Panc1 (cell line): ENCODE measurements at regions not wholly inside any gene's neighbourhood (a gene's known extent, or its start where the extent isn't known, plus 50 kb on each side); places are given as distances from the start of the nearest gene placed in this dataset.

ENCODE experiments used
- CTCF ChIP-seq: fragments of 450-650 bp; IDR thresholded peaks from 2 replicates; pipeline ENCODE4 v1.5.1; 2017; ENCODE audit warnings: mild to moderate bottlenecking
- POLR2AphosphoS5 ChIP-seq: IDR thresholded peaks from 2 replicates; pipeline ENCODE4 v1.6.1; 2012; ENCODE audit warnings: mild to moderate bottlenecking, low read depth, low read length, moderate library complexity
- REST ChIP-seq, 2 experiments: IDR thresholded peaks; 2 replicates each; pipeline ENCODE4 v1.6.1; 2011 to 2012; ENCODE audit warnings: low read depth in 2 of 2, control low read depth in 1 of 2, low read length in 1 of 2, mild to moderate bottlenecking in 1 of 2, moderate library complexity in 1 of 2; ENCODE audit not compliant: insufficient read depth in 1 of 2
- SIN3A ChIP-seq: IDR thresholded peaks from 2 replicates; pipeline ENCODE4 v1.6.1; 2012; ENCODE audit warnings: low read depth, mild to moderate bottlenecking, low read length, moderate library complexity, borderline replicate concordance; ENCODE audit not compliant: insufficient read depth
- TCF7L2 ChIP-seq: IDR thresholded peaks from 2 replicates; pipeline ENCODE4 v1.6.1; 2011; ENCODE audit warnings: mild to moderate bottlenecking, low read depth, low read length, inconsistent platforms

- TF ChIP-seq CTCF (no peak), SIN3A (no peak), POLR2AphosphoS5 (no peak), REST (IDR thresholded peaks at IDR 0.05; ENCODE audit: insufficient read depth in 1 of 2, low read depth in 2 of 2, low read length in 1 of 2) (no peak), TCF7L2 (no peak)
Measured at GRCh38 chr12:25416516-25416915, 136.6 kb downstream of the LMNTD1 start.
